Bronchial epithelial cell (primary cell): ENCODE measurements at regions not wholly inside any gene's neighbourhood (a gene's known extent, or its start where the extent isn't known, plus 50 kb on each side); places are given as distances from the start of the nearest gene placed in this dataset.

ENCODE experiments used
- DNase-seq: peaks from one replicate; pipeline ENCODE4 v3.0.0-alpha.2; 2010; ENCODE audit warnings: low read depth
- FAIRE-seq: peaks from 2 replicates; lab custom pipeline; 2011; peaks lifted over from hg19 to GRCh38; lab: Jason Lieb, UNC
- H3K27me3 ChIP-seq: 2 replicates; pipeline ENCODE4 v1.5.1; 2011; ENCODE audit warnings: low read length; ENCODE audit not compliant: control insufficient read depth, insufficient read depth
- H3K36me3 ChIP-seq: 2 replicates; pipeline ENCODE4 v1.5.1; 2011; ENCODE audit warnings: low read length; ENCODE audit not compliant: control insufficient read depth, insufficient read depth
- H3K4me3 ChIP-seq: 2 replicates; pipeline ENCODE4 v1.5.1; 2011; ENCODE audit warnings: mild to moderate bottlenecking, low read depth, low read length, control low read depth
- TF ChIP-seq, protein P1 (sequence below): IDR thresholded peaks from 2 replicates; pipeline ENCODE4 v1.5.1; 2011; ENCODE audit warnings: mild to moderate bottlenecking, moderate library complexity, low read length, control low read depth, inconsistent platforms; ENCODE audit not compliant: insufficient read depth, severe bottlenecking

DNA sequence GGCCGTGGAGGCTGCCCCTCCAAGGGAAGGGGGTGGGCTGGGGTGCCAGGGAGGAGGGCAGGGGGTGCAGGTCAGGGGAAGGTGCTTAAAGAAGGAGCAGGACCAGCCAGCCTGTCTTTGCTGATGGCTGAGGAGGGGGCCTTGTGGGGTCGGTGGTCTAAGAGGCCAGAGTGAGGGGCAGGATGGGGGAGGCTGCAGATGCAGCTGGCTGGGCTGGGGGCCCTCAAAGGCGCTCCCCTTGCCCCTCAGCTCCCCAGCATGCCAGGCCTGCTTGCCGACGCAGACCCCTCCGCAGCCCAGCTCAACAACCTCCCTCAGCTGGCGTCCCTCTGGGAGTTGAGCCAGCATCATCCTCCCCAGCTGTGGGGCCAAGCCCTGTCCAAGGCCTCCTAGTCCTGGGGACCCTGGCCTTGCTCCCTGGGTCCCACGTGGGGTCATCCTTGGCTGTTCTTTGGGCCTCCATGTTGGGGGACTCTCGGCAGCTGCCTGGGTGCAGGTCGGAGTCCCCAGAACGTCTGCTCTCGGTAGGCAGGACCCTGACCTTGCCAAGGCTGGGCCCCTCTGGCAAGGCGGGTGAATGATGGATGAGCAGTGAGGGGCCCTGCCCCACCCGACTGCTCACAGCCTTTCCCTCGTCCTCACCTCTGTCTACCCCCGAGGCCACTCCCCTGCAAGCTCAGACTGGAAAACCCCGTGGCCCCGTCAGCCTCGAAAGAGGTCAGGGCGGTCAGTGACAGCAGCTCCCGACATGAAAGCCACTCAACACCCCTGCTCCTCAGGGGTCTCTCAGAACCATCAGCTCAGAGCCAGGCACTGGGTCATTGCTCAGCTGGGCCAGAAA lies 119.4 kb downstream of the FAM53A start:
- no peak overlapping the region for H3K4me3 ChIP-seq
- no peaks in the 10 kb centered on the region for H3K36me3 ChIP-seq
- no peaks in the 10 kb centered on the region for H3K27me3 ChIP-seq
- no peak for DNase-seq
- FAIRE-seq: no peak
- TF ChIP-seq, protein P1, sequence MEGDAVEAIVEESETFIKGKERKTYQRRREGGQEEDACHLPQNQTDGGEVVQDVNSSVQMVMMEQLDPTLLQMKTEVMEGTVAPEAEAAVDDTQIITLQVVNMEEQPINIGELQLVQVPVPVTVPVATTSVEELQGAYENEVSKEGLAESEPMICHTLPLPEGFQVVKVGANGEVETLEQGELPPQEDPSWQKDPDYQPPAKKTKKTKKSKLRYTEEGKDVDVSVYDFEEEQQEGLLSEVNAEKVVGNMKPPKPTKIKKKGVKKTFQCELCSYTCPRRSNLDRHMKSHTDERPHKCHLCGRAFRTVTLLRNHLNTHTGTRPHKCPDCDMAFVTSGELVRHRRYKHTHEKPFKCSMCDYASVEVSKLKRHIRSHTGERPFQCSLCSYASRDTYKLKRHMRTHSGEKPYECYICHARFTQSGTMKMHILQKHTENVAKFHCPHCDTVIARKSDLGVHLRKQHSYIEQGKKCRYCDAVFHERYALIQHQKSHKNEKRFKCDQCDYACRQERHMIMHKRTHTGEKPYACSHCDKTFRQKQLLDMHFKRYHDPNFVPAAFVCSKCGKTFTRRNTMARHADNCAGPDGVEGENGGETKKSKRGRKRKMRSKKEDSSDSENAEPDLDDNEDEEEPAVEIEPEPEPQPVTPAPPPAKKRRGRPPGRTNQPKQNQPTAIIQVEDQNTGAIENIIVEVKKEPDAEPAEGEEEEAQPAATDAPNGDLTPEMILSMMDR: no peak

GRCh38 chr4:1563768-1564485 lies 120.2 kb downstream of the FAM53A start:
- Histone ChIP-seq H3K27me3 (no peaks in the 10 kb centered on the region), H3K36me3 (no peaks in the 10 kb centered on the region), H3K4me3 (no peak overlapping the region)
- TF ChIP-seq, protein P1: no peak
- no peak for FAIRE-seq
- DNase-seq: no peak

DNA sequence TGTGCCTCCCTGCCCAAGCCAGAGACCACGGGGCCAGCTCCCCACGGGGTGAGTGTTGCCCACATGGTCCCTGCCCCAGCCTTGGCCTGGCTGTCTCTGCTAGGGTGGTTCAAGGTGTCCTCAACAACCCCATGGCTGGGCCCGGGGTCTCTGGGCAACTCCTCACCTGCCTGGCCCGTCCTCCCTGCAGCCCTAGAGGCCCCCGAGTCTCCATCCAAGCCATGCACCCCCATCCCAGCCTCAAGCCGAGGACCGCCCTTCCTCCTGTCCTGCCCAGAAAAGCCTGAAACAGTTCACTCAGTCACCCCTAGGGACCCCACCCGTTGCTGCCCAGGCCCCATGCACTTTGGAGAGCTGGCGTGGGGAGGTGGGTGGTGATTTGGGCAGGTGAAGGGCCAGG lies 120.9 kb downstream of the FAM53A start:
- TF ChIP-seq, protein P1: no peak
- no peaks in the 10 kb centered on the region for H3K27me3 ChIP-seq
- no peak overlapping the region for H3K4me3 ChIP-seq
- no peak for DNase-seq
- FAIRE-seq: no peak
- H3K36me3 ChIP-seq: no peaks in the 10 kb centered on the region

- H3K27me3 ChIP-seq: no peaks in the 10 kb centered on the region
- FAIRE-seq (no peak), DNase-seq (no peak)
- TF ChIP-seq, protein P1: no peak
- no peak overlapping the region for H3K4me3 ChIP-seq
- no peaks in the 10 kb centered on the region for H3K36me3 ChIP-seq
Measured at GRCh38 chr4:1562771-1563170, 121.3 kb downstream of the FAM53A start.

DNA sequence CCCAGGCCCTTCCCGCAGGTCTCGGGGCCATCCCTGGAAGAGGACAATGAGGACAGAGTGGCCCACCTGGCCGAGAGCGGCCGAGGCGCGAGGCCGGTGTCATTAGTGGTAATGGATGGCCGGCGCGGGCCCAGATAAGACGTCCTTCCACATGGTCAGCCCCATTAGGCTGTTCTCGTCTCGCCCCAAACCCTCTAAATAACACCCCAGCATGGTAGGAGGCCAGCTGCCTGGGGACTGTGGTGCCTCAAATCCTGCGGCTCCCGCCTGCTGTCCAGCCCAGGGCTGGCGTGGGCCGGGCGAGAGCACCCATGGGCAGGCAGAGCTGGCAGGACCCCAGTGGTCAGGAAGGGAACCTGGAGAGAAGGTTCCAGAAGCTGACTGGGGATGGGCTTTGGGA lies 121.7 kb downstream of the FAM53A start:
- TF ChIP-seq, protein P1: no peak
- no peak overlapping the region for H3K4me3 ChIP-seq
- FAIRE-seq (no peak), DNase-seq (no peak)
- no peaks in the 10 kb centered on the region for H3K27me3 ChIP-seq
- H3K36me3 ChIP-seq: no peaks in the 10 kb centered on the region
